Transverse colon (tissue), 4 donors: ENCODE measurements at regions not wholly inside any gene's neighbourhood (a gene's known extent, or its start where the extent isn't known, plus 50 kb on each side); places are given as distances from the start of the nearest gene placed in this dataset.

Experiments
- DNase-seq: peaks from one replicate; pipeline ENCODE4 v3.0.0-alpha.2; 2019
- H3K27ac ChIP-seq, 4 donors: fragments of 200-600 bp; sonication (generic); 2 replicates each; pipeline ENCODE4 v1.5.1; 2016 to 2018; ENCODE audit warnings: inconsistent platforms in 4 of 4
- H3K27me3 ChIP-seq: fragments of 200-600 bp; sonication (generic); 2 replicates; pipeline ENCODE4 v1.5.1; 2017; ENCODE audit warnings: inconsistent platforms
- H3K36me3 ChIP-seq, 4 donors: fragments of 200-600 bp; sonication (generic); 2 replicates each; pipeline ENCODE4 v1.5.1; 2017 to 2019; ENCODE audit warnings: inconsistent platforms in 4 of 4
- H3K4me1 ChIP-seq, 4 donors: fragments of 200-600 bp; sonication (generic); 2 replicates each; pipeline ENCODE4 v1.5.1; 2017 to 2020; ENCODE audit warnings: inconsistent platforms in 4 of 4
- H3K4me3 ChIP-seq, 4 donors: fragments of 200-600 bp; sonication (generic); 1 replicate in 1 of 4; 2 replicates in 3 of 4; pipeline versions ENCODE4 v1.5.1 to v1.6.1; 2017 to 2019; ENCODE audit warnings: inconsistent platforms in 4 of 4
- H3K9me3 ChIP-seq, 2 donors: fragments of 200-600 bp; sonication (generic); 2 replicates each; pipeline ENCODE4 v1.5.1; 2017 to 2019; ENCODE audit warnings: inconsistent platforms in 2 of 2
- CTCF ChIP-seq, 5 experiments: fragments of 200-600 bp in 3 of 5; fragments of 450-650 bp in 2 of 5; sonication (generic) in 3 of 5; IDR thresholded peaks; 1 replicate in 2 of 5; 2 replicates in 3 of 5; pipeline ENCODE4 v1.5.1; 2016 to 2017; ENCODE audit warnings: antibody characterized with exemption in 5 of 5, inconsistent platforms in 3 of 5, mild to moderate bottlenecking in 2 of 5, moderate library complexity in 1 of 5
- EP300 ChIP-seq: sonication (generic); formaldehyde crosslinking; IDR thresholded peaks from one replicate; pipeline ENCODE4 v1.6.1; 2017; ENCODE audit warnings: antibody characterized with exemption, low read depth
- POLR2A ChIP-seq: fragments of 450-650 bp; IDR thresholded peaks from one replicate; pipeline ENCODE4 v1.6.1; 2016; ENCODE audit warnings: antibody characterized with exemption, mild to moderate bottlenecking, moderate library complexity
- POLR2AphosphoS5 ChIP-seq, 3 donors: sonication (generic); formaldehyde crosslinking; IDR thresholded peaks; one replicate each; pipeline ENCODE4 v1.6.1; 2016; ENCODE audit warnings: antibody characterized with exemption in 3 of 3
- WGBS, 2 donors: methylation state at CpG; one replicate each; pipeline ENCODE4 v1.1.5; 2018; ENCODE audit warnings: low coverage in 1 of 2; 5-methylcytosine and 5-hydroxymethylcytosine counted together
- in situ Hi-C, 4 donors: fragments of 200-750 bp; cut with MboI; loops; one replicate each; pipeline versions ENCODE4 v1.15.0 to v1.15.1; 2017; ENCODE audit warnings: low sequenced_read_pairs in 3 of 4, low pct_ligation_motif_present in 1 of 4, low pct_unique_long_range_greater_than_20kb in 1 of 4
- intact Hi-C: fragments of 100-400 bp; cut with DNase I; formaldehyde crosslinking; loops from one replicate; pipeline ENCODE4 v1.15.1; 2023; ENCODE audit warnings: low total_unique reads

GRCh38 chr6:90913266-90913960, 326.5 kb upstream of the MAP3K7 start:
- 60 to 82% methylated on average over 2 of the region's 2 CpGs for WGBS, 2 donors
- in situ Hi-C loops (no loop called here), intact Hi-C loops (no loop called here)
- H3K27ac ChIP-seq, result no peak overlapping the region
- H3K36me3 ChIP-seq, result no peaks in the 10 kb centered on the region
- H3K4me3 ChIP-seq, result no peak overlapping the region
- no peak for DNase-seq
- H3K4me1 ChIP-seq, result no peaks in the 10 kb centered on the region
- H3K27me3 ChIP-seq, result no peaks in the 10 kb centered on the region
- TF ChIP-seq POLR2AphosphoS5 (IDR thresholded peaks at IDR 0.05), result no peak
- TF ChIP-seq CTCF (IDR thresholded peaks at IDR 0.05), result no peak
- TF ChIP-seq EP300, result no peak
- no peak for TF ChIP-seq POLR2A
- peaks cover 0 to 4% of the 10 kb centered on the region in 2 donors for H3K9me3 ChIP-seq

GRCh38 chr6:90911642-90912041, 324.8 kb upstream of the MAP3K7 start:
- DNase-seq, result no peak
- Histone ChIP-seq H3K36me3 (no peaks in the 10 kb centered on the region), H3K4me3 (no peak overlapping the region), H3K4me1 (no peaks in the 10 kb centered on the region), H3K9me3 (peaks cover 0 to 4% of the 10 kb centered on the region in 2 donors), H3K27ac (no peak overlapping the region), H3K27me3 (no peaks in the 10 kb centered on the region)
- intact Hi-C loops (no loop called here), in situ Hi-C loops (no loop called here)
- no peak for TF ChIP-seq EP300
- no peak for TF ChIP-seq POLR2A
- no peak for TF ChIP-seq CTCF (IDR thresholded peaks at IDR 0.05)
- no peak for TF ChIP-seq POLR2AphosphoS5 (IDR thresholded peaks at IDR 0.05)
- WGBS, 2 donors, result 40 to 56% methylated on average over 1 of the region's 1 CpG

- in situ Hi-C loops (no loop called here), intact Hi-C loops (no loop called here)
- Histone ChIP-seq H3K9me3 (peaks cover 0 to 4% of the 10 kb centered on the region in 2 donors), H3K36me3 (no peaks in the 10 kb centered on the region), H3K4me1 (no peaks in the 10 kb centered on the region), H3K27ac (no peak overlapping the region), H3K4me3 (no peak overlapping the region), H3K27me3 (no peaks in the 10 kb centered on the region)
- TF ChIP-seq POLR2A (no peak), CTCF (IDR thresholded peaks at IDR 0.05) (no peak), EP300 (no peak)
- DNase-seq, result no peak
- 98 to 99% methylated on average over 6 of the region's 6 CpGs for WGBS, 2 donors
These were observed 324.0 kb upstream of the MAP3K7 start for GRCh38 chr6:90910893-90911292.

GRCh38 chr6:90907931-90908655, 321.2 kb upstream of the MAP3K7 start:
- Histone ChIP-seq H3K4me1 (no peaks in the 10 kb centered on the region), H3K4me3 (no peak overlapping the region), H3K36me3 (no peaks in the 10 kb centered on the region), H3K9me3 (no peaks in the 10 kb centered on the region), H3K27ac (no peak overlapping the region), H3K27me3 (no peaks in the 10 kb centered on the region)
- intact Hi-C loops (no loop called here), in situ Hi-C loops (no loop called here)
- 68 to 75% methylated on average over 3 to 4 of the region's 4 CpGs for WGBS, 2 donors
- no peak for TF ChIP-seq EP300
- no peak for TF ChIP-seq CTCF (IDR thresholded peaks at IDR 0.05)
- TF ChIP-seq POLR2A, result no peak
- TF ChIP-seq POLR2AphosphoS5 (IDR thresholded peaks at IDR 0.05), result no peak
- DNase-seq, result no peak
